Upper lobe of left lung (tissue), 4 donors: ENCODE measurements at regions not wholly inside any gene's neighbourhood (a gene's known extent, or its start where the extent isn't known, plus 50 kb on each side); places are given as distances from the start of the nearest gene placed in this dataset.

Experiments
- POLR2A ChIP-seq, 4 donors: fragments of 450-650 bp; IDR thresholded peaks; one replicate each; pipeline ENCODE4 v1.5.1; 2016 to 2017; ENCODE audit warnings: antibody characterized with exemption in 4 of 4, mild to moderate bottlenecking in 2 of 4
- TF ChIP-seq, protein P1 (sequence below), 6 experiments: fragments of 450-650 bp in 4 of 6; fragments of 200-600 bp in 2 of 6; sonication (generic) in 2 of 6; IDR thresholded peaks; one replicate each; pipeline ENCODE4 v1.5.1; 2016 to 2019; ENCODE audit warnings: antibody characterized with exemption in 6 of 6

DNA sequence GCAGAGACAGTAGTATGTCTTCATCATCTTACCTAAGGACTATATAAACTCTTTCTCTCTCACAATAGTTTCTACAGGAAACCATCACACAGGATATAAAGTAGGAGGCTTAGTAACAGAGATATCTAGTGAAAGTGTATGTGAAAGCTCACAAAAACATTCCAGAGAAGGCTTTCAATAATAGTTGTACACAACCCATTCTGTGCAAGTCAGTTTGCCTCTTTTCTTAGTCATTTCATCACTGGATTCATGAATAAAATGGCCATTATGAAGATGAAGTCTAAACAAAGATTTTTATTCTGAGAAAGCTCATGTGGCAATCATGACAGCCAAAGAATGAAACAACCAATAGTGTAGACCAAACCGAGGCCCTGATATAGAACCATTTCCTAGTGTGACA lies 178.8 kb downstream of the GNAT3 start:
- TF ChIP-seq, protein P1, sequence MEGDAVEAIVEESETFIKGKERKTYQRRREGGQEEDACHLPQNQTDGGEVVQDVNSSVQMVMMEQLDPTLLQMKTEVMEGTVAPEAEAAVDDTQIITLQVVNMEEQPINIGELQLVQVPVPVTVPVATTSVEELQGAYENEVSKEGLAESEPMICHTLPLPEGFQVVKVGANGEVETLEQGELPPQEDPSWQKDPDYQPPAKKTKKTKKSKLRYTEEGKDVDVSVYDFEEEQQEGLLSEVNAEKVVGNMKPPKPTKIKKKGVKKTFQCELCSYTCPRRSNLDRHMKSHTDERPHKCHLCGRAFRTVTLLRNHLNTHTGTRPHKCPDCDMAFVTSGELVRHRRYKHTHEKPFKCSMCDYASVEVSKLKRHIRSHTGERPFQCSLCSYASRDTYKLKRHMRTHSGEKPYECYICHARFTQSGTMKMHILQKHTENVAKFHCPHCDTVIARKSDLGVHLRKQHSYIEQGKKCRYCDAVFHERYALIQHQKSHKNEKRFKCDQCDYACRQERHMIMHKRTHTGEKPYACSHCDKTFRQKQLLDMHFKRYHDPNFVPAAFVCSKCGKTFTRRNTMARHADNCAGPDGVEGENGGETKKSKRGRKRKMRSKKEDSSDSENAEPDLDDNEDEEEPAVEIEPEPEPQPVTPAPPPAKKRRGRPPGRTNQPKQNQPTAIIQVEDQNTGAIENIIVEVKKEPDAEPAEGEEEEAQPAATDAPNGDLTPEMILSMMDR (IDR thresholded peaks at IDR 0.05): no peak
- TF ChIP-seq POLR2A (IDR thresholded peaks at IDR 0.05): no peak
